SK-N-MC (cell line): ENCODE measurements at regions not wholly inside any gene's neighbourhood (a gene's known extent, or its start where the extent isn't known, plus 50 kb on each side); places are given as distances from the start of the nearest gene placed in this dataset.

ENCODE experiments used
- EZH2 ChIP-seq: fragments of 200-600 bp; sonication (generic); IDR thresholded peaks from one replicate; pipeline ENCODE4 v1.6.1; 2017; ENCODE audit warnings: antibody characterized with exemption
- FOXP2 ChIP-seq: optimal IDR thresholded peaks from 2 replicates; pipeline ENCODE3; 2011; ENCODE audit warnings: mild to moderate bottlenecking, moderate library complexity; ENCODE audit not compliant: insufficient read depth; ENCODE audit errors: extremely low read length, control extremely low read depth
- POLR2AphosphoS5 ChIP-seq: IDR thresholded peaks from 2 replicates; pipeline ENCODE4 v1.6.1; 2012; ENCODE audit warnings: mild to moderate bottlenecking, low read depth, low read length, borderline replicate concordance

DNA sequence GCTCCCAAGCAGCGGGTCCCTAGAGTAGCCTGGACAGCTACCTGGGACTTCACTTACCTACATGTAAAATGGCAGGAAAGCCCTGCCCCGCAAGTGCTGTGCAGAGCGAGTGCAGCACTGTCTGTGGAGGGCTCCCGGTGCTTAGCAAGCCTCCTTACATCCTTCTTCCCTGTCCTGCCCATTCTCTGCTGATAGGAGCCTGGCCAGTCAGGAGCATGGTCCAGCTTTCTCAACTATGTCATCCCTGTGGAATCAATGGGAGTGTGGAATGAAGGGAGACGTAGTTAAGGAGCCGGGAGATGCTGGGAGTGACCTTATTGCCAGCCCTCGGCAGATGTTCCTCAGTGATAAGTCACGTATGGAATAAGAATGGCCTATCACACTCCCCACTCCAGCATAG is 661.9 kb upstream of the ID2 start:
- TF ChIP-seq EZH2, result no peak
- no peak for TF ChIP-seq POLR2AphosphoS5
- no peak for TF ChIP-seq FOXP2
